Medulla oblongata (tissue), 1 donor: ENCODE measurements at regions not wholly inside any gene's neighbourhood (a gene's known extent, or its start where the extent isn't known, plus 50 kb on each side); places are given as distances from the start of the nearest gene placed in this dataset.
A peak's percentile ranks its signal among the peaks of the same experiment; 100 is the strongest.

Experiments used
- DNase-seq: peaks from one replicate; pipeline ENCODE4 v3.0.0-alpha.2; 2015; ENCODE audit errors: extremely low spot score

DNA sequence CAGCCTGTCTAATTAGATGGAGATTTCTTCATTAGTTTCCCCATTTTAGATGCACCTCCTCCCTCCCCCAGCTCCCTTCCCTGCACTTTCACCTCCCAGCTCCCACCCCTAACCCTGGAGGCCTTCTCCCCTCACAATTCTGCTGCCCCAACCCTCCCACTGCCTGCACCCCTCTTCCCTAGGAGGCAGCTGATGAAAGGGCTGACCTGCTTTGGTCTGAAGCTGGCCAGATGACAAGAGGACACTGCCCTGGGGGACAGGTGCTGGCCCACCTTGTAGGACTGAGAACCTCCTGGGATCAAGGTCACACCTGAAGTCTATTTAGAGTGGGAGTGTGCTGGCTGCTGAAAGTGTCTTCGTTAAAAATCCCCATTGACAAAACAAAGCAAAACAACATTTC is 259.4 kb downstream of the TLE3 start:
- DNase-seq: no peak

DNA sequence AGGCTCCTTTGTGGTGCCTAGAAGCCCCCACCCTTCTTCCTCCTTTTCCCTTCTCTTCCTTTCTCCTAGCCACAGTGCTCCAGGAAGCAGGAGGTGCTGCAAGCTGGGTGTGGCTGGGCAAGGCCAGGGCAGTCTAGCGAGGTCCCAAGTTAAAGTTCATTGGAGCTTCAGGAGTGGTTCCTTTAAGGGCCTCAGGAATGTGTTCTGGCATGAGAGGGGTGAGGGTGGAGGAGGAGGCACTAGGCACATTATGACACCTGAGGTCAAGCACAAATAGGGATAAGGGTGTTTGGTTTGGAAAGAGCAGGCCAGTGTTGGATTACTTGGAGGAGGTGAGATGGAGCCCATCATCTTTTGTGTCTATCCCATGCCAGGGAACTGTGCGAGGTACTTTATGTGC is 258.7 kb downstream of the TLE3 start:
- DNase-seq: no peak

DNA sequence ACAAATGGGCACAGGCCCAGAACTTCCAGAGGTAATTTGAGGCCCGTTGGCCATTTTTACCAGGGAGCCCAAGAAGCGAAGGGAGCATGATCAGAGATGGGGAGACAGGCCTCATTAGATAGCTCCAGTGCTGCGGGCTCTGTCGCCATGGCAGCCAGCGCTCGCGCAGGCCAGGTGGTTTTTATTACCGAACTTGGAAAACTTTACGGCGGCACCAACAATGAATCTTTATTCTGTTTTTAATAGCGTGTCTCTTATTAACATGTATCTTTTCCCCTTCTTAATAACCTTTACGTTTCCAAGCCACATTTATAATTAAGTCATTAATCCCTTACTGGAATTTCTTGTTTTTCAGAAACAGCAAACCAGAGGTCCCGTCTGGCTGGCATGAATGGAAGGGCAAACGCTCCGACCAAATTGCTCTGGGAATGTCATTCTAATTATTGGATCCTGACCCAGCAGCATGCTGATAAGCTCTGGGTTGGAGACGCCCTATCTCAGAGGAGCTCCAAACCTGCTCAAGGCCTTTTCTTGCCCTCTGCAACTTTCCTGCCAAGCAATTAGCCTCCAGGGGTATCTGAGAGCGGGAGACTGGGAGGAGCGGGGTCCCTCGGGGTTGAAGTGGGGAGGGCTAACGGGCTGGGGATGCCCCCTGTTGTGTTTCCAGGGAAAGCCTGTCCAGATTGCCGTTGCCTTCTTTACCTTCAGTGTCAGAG is 256.4 kb downstream of the TLE3 start:
- DNase-seq: no peak

DNA sequence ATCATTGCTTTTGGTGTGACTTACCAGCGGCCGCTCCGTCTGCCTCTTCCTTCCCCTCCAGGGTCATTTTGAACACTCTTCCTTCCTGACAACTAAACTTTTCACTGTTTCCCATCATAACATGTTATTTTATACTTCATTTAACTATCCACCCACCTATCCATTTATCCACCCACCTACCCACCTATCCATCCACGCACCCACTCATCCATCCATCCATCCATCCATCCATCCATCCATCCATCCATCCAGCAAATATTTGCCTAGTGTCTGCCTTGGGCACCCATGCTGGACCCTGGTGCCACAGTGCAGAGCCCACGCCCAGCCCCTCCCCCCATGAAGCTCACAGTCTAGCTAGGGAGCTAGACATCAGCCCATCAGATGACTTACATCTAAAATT is 254.9 kb downstream of the TLE3 start:
- no peak for DNase-seq

DNA sequence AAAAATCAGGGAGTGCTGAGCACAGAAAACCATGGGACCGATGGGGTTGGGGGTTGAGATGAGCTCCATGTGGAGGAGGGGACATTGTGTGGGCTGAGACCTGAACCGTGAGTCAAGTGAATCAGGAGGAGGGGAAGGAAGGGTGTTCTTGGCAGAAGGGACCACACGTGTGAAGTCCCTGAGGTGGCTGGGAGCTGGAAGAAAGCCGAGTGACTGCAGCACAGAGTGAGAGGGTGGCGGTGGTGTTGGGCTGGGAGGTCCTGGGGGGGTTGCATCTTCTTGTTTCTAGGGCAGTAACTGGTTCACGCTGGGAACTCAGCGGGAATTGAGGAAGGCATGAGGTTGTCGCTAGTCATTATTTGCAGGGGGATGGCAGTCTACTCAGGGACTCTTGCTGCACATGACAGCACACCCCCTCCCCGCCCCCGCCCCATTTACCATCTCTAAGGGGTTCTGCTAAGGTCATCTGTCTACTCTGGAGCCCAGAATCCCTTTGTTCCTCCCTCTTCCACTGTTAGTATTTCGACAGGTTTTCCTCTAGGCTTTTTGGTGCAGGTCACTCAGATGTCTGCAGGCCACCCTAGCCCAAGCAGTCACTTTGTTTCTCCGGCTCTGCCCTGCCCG is 254.3 kb downstream of the TLE3 start:
- no peak for DNase-seq

DNA sequence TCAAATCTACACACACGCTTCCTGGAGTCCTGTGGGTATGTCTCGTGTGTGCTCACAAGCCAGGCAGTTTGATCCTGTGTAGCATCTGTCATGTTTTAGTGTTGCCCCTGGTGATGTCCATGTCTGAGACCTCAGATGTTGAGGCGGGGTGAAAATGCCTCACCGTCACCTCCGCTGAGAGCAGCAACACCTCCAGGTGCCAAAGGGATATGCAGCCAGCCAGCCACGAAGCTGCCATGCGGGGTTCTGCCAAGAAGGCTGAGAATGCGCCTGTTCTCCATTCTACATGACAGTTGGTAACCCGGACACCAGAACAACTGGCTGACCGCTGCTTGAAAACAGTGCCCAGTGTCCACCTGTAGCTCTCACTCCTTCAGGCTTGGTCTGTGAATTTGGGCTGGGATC is 253.8 kb downstream of the TLE3 start:
- DNase-seq: no peak

DNA sequence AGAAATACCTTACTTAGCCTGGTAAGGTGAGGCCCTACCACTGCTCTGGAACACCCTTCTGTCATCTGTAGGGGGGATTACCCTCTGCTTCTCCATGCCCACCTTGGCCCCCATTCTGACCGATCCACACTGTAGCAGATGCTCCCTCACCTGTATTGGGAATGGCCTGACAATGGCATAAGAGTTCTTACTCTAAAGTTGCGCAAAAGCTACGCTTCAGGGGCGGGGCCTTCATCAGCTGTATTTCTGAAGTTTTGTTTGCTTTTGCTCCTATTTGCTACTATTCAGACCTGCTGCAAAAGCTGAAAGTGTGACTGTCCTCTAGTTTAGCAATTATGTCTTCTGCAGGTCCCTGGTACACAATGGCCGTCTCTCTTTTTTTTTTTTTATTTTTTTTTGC is 252.6 kb downstream of the TLE3 start:
- DNase-seq: no peak

DNA sequence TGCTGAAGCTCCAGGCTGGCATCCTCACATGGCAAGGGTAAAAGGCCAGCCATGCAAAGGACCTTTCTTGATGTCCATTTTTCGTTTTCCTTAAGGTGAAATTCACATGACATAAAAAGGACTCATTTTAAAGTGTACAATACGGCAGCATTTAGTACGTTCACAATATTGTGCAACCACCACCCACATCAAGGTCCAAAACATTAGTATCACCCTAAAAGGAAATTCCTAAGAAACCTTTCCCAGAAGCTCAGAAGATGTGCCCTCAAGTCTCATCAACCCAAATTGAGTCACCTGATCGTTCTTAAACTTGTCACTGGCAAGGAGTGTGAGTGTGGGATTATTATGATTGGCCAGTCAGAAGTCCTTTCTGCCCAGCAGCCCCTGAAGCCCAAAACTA is 250.1 kb downstream of the TLE3 start:
- DNase-seq: no peak

DNA sequence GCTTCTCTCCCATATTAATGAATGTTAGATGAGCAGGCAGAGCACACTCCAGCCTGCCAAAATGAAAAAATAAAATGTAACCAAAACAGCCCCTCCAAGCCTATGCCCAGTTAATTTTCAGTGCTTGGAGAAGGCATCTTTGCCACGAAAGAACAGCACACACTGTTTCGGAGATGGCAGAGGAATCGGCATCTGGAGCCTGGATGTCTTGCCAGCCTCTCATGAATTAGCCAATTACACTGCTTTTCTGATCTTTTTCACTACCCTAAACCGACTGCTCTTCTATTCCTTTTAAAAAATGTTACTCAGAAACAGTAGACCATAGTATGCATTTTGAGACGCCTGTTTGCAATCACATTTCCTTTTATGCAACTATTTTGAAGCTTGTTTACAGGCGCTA is 249.6 kb downstream of the TLE3 start:
- DNase-seq: peak; percentile 21

DNA sequence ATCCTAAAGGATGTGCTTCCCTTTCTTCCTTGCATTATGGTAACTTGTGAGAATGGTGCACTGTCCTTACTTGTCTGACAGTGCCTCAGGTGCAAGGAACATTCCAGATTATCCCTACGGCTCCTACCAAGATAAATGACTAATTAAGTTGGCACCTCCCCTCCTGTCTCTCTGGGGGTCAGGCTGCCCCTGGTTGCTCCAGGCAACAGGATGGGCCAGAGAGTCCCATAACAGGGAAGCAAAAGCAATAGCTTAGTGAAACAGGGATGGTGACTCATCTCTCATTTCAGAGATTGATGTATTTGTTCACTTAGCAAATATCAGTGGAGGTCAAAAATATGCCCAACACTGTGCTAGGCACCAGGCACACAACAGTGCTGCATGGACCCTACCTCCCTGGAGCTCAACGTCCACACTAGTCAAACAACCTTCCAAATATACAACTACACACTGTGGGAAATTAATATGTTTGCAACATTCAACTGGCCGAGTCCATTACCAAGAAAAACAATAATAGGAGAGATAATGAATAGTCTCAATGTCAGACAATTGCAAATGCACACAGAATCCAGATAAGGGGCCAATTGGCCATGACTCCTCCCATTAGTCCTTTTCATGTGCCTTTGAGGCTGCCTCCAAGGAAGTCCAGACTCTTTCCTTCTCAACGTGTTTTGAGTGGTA is 249.0 kb downstream of the TLE3 start:
- no peak for DNase-seq

DNA sequence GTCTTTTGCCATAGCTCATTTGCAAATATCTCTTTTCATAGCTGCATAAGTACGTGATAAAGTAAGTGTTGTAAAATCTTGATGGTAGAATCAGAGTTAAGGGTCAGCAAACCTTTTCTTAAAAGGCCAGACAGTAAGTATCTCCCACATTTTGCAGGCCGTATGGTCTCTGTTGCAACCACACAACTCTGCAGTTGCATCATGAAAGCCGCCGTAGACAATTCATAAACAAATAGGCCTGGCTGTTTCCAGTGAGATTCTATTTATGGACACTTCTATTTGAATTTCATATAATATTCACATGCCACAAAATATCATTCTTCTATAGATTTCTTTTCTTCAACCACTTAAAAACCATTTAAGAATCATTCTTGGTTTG is 248.5 kb downstream of the TLE3 start:
- no peak for DNase-seq

DNA sequence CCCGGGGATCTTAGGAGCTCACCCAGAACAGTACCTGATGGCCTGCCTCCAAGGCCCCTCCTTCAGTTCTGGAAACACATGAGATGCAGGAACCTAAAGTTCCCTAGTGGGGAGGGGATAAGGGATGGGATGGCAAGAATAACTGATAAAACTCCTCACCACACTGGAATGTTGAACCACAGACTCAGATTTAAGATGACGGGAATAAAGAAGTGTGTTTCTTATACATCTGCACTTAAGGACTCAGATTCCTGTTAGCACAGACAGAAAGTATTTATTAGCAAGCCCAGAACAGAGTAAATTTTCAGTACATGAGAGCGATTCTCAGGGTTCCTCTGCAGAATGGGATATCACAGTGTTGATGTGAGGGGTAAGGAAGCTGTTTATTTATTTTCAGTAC is 245.2 kb downstream of the TLE3 start:
- DNase-seq: no peak

DNA sequence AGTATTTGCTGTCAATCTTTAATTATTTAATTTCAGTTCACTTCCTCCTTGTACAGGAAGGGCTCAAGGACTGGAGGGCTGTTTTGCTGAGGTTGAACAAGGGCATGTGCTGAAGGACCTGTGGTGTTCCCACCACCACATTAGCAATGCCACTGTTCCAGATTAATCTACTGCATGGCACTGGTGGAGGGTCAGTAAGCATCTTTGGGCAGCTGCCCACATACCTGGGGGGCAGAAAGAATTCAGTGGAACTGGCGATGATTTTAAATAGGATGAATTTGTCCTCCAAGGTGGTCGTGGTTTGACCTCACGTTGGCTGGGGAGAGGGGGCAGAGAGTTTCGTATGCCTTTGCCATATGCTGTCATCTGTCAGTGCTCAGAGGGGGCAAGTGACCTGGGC is 244.8 kb downstream of the TLE3 start:
- no peak for DNase-seq

DNA sequence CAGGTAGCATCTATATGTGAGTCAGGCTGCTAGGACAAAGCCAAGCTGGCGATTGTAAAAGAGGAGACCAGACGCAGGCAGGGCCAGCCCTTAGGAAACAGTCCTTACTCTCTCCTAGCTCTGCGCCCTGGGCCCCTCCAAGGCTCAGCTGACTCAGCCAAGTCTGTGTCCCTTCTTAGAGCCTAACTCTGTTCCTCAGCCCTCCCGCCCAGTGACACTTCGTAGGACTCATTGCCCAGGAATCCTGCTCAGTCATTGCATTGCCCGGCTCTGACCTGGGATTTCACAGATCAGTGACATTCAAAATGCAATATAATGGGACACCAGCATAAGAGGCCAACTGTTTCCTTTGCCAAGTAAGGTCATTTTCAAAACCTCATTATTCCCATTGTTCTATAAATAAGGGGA is 244.2 kb downstream of the TLE3 start:
- DNase-seq: peak; percentile 71

DNA sequence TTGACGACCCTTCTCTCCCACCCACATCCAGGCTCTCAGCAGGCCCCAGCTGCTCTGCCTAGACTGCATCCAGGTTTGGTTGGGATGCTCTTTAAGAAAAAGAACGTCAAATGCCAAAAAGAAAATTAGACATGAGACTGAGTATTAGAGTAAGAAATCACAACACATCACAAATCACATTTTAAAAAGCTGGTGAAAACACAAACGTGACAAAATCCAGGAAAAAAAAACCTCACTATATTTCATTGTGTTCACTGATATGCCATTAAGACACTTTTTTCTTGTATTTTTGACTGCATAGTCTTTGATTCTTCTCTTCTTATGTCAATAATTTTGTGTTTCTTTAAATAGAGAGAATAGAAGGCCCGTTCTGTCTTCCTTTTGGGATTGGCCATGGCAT is 243.7 kb downstream of the TLE3 start:
- no peak for DNase-seq

DNA sequence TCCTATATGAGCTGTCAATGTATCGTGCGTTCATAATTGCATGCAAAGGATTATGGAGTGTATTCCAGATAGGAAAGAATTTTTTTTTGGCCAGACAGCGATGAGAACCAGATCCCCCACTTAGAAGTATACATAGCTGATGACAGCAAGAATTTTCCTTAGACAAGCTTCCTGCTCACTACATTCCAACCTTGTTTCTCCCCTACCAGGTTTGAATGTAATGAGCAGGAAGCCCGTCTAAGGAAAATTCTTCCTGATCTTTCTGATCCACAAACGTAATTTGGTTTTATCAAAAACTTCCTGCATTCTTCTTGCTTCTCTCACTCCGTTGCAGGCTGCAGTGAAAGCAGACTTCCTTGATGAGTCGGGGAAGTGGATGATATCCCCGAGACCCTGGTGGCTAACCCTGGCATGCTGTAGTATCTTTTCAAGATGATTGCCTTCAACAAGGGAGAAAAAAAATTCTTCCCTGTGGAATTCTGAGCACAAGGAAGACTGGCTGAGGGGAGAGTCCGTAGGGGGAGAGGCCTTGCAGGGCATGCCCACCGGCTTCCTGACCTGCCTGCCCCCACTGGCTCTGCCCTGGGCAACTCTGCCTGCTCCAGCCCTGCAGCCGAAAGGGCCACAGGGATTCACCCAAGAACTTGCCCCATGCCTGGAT is 243.1 kb downstream of the TLE3 start:
- DNase-seq: no peak

DNA sequence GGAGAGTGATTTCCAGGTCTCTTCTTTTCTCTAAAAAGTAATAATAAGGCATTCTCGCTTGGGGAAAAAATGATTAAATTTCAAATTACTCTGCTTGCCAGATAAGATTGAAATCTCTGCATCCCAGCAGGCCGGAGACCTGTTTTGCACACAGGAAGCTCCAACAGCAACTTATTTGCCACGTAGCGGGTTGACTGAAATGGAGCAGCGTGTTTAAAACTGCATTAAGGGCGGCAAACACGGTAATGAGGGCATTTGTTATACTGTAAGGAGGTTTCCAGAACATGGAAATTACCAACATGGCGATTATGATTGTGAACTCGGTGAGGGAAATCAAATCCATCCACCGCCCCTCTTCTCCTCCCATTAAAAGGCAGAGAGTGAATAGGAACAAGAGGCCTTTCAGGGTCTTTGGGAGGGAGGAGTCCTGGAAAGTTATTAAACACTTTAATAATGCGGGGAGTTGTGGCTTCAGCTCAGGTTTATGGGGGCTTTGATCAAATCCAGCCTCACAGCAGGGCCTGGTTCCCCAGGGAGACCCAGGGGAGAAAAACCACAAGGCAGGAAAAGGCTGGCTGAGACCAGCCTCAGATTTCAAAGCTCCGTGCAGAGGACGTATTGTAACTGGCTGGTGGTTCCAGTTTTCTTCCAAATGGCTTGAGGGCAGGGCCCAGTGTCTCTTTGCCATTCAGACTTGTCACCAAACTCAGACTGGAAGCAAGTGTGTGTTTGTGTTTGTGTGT is 242.3 kb downstream of the TLE3 start:
- DNase-seq: no peak

DNA sequence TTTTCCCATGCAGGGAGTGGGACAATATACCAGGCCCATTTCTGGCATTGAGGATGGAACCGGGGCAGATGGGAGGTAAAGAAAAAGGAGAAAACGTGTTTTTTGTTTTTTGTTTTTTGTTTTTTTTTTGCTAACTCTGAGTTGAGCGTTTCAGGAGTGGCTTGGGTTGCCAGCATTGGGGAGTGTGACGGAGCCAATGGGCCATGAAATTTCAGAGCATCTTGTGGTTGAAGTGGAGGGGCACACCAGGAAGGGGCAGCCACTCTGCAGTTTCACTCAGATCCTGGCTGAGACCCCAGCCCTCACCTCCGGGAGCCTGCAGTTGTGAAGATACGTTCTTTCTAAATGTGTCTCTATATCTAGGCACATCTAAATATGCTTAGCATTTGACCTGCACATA is 240.5 kb downstream of the TLE3 start:
- no peak for DNase-seq

DNA sequence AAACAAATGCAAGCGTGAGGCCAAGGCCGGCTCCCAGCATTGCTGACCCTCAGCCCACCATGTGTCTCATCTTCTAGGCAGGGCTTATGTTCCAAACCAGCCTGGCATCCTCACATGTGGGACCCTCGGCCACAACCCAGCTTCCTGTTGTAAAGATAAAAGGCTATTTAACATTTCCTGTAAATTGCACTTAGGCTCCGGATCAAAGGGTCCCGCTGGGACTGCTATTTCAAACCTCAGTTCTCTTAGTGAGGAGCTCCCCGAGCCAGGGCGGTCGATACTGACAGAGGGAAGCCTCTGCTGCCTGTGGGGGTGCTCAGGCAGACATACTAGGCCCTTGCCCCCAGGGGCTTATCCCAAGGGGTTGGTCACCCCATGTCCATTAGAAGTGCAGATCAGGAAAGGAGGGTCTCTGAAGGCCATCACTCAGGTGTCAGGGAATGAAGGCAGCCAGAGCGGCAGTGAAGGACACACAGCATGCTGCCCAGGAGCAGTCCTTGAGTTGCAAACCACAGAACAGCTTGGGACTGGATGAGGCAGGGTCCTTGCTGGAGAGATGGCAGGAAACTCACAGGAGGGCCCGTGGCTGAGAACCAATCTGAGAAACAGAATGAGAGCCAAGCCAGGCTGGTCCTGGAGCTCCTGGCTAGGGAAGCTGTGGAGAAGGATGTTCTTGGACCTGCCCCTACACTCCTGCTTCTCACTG is 239.9 kb downstream of the TLE3 start:
- DNase-seq: no peak

DNA sequence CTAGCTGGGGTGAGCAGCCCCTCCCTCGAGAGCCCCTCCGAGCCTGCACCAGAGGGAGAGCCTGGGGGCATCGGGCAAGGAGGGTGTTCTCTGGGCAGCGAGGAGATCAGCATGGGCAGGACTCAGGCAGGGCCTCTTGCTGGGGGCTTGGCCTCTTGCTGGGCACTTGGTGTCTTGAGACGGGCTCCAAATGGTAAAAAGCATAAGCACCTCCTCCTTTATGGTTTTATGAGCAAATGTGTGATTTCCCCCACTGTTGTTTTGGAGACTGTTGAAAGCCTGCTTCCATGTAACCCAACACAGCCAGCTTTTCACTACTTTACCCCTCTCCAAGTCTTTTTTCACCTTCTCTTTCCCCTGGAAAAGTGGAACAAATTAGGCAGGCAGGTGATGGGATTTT is 239.3 kb downstream of the TLE3 start:
- no peak for DNase-seq

DNA sequence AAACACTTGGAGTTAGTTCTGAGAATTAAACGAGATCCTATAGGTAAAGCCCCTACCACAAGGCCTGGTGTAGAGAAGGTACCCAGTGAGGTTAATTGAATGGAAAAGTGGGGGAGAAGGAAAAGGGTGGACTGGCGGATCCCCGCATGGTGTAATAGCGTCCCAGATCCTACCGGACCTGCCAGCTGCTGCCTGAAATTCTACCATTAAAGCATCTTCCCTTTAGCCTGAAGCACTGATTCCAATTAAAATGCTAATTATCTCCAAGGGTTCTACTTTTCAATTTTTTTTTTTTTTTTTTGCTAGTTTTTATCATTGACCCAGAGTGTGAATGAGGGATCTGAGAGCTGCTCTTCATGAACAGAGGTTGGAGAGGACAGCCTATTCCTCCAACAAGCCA is 237.9 kb downstream of the TLE3 start:
- no peak for DNase-seq

DNA sequence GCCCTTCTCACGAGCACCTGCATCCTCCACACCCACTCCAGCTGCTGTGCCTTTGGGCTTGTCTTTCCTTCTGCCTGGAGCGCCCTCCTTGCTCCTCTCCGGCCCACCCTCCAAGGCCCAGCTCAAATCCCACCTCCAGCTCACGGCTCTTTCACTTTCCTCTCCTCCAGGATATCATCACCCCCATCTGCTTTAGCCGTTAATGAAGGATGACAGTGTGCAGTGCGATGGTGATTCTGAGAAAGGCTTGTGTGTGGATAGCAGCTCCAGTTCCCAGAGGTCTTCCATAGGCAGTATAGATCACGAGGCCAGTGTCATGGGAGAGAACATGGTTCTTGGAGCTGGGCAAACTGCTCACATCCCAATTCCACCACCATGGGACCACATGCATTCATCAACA is 237.4 kb downstream of the TLE3 start:
- no peak for DNase-seq
